HepG2 (cell line): ENCODE measurements at regions not wholly inside any gene's neighbourhood (a gene's known extent, or its start where the extent isn't known, plus 50 kb on each side); places are given as distances from the start of the nearest gene placed in this dataset.

ENCODE experiments used
- CEBPB ChIP-seq: IDR thresholded peaks from 2 replicates; pipeline ENCODE4 v1.6.1; 2011; ENCODE audit warnings: low read depth, low read length, improper control_type of control experiment, borderline replicate concordance
- MBNL3 ChIP-seq: fragments of 250-450 bp; sonication (Bioruptor Pico); conservative IDR thresholded peaks from 2 replicates; pipeline ENCODE4 v1.8.0; 2022; ENCODE audit warnings: mild to moderate bottlenecking, inconsistent platforms
- MIER3 ChIP-seq: IDR thresholded peaks from 2 replicates; pipeline ENCODE4 v1.6.1; 2016; ENCODE audit warnings: missing compliant biosample characterization, borderline replicate concordance
- NPAS2 ChIP-seq: sonication (generic); formaldehyde crosslinking; IDR thresholded peaks from 2 replicates; pipeline ENCODE4 v1.8.0; 2022; ENCODE audit warnings: mild to moderate bottlenecking, missing genetic modification reagents, borderline replicate concordance
- PRPF4 ChIP-seq: fragments of 200-400 bp; formaldehyde crosslinking; IDR thresholded peaks from 2 replicates; pipeline ENCODE4 v1.6.1; 2016; ENCODE audit warnings: low read length, low read depth; ENCODE audit not compliant: poor library complexity, severe bottlenecking
- RARA ChIP-seq: IDR thresholded peaks from 2 replicates; pipeline ENCODE4 v1.6.1; 2016; ENCODE audit warnings: missing genetic modification reagents, missing compliant biosample characterization
- RBFOX2 ChIP-seq: fragments of 200-400 bp; formaldehyde crosslinking; IDR thresholded peaks from 2 replicates; pipeline ENCODE4 v1.6.1; 2017; ENCODE audit warnings: low read depth, mild to moderate bottlenecking, low read length
- SMAD3 ChIP-seq: sonication (generic); formaldehyde crosslinking; IDR thresholded peaks from 2 replicates; pipeline ENCODE4 v1.4.0; 2020; ENCODE audit warnings: missing genetic modification reagents
- TAF15 ChIP-seq: fragments of 200-400 bp; formaldehyde crosslinking; IDR thresholded peaks from one replicate; pipeline ENCODE4 v1.6.1; 2018; ENCODE audit warnings: mild to moderate bottlenecking, low read depth, low read length; ENCODE audit not compliant: poor library complexity, severe bottlenecking
- TOE1 ChIP-seq: sonication (generic); formaldehyde crosslinking; IDR thresholded peaks from 2 replicates; pipeline ENCODE4 v1.4.0; 2020; ENCODE audit warnings: mild to moderate bottlenecking, missing genetic modification reagents
- YEATS2 ChIP-seq: sonication (generic); formaldehyde crosslinking; IDR thresholded peaks from 2 replicates; pipeline ENCODE4 v1.4.0; 2020; ENCODE audit warnings: missing genetic modification reagents, borderline replicate concordance
- ZBTB1 ChIP-seq: sonication (generic); formaldehyde crosslinking; IDR thresholded peaks from 2 replicates; pipeline ENCODE4 v1.4.0; 2020; ENCODE audit warnings: missing genetic modification reagents, borderline replicate concordance
- ZKSCAN5 ChIP-seq: sonication (generic); formaldehyde crosslinking; IDR thresholded peaks from 2 replicates; pipeline ENCODE4 v1.5.1; 2020; ENCODE audit warnings: mild to moderate bottlenecking, missing genetic modification reagents
- ZMYM4 ChIP-seq: sonication (generic); formaldehyde crosslinking; IDR thresholded peaks from 2 replicates; pipeline ENCODE4 v1.8.1; 2023; ENCODE audit warnings: mild to moderate bottlenecking, missing genetic modification reagents
- ZNF136 ChIP-seq: sonication (generic); formaldehyde crosslinking; IDR thresholded peaks from 2 replicates; pipeline ENCODE4 v1.8.1; 2022; ENCODE audit warnings: low read depth, mild to moderate bottlenecking, moderate library complexity, missing genetic modification reagents
- ZNF441 ChIP-seq: sonication (generic); formaldehyde crosslinking; IDR thresholded peaks from 2 replicates; pipeline ENCODE4 v1.7.0; 2021; ENCODE audit warnings: missing genetic modification reagents, borderline replicate concordance
- ZNF558 ChIP-seq: sonication (generic); formaldehyde crosslinking; IDR thresholded peaks from 2 replicates; pipeline ENCODE4 v1.9.0; 2022; ENCODE audit warnings: mild to moderate bottlenecking, missing genetic modification reagents, borderline replicate concordance
- ZNF567 ChIP-seq: sonication (generic); formaldehyde crosslinking; IDR thresholded peaks from 2 replicates; pipeline ENCODE4 v1.8.1; 2023; ENCODE audit warnings: mild to moderate bottlenecking, missing genetic modification reagents, borderline replicate concordance
- ZNF615 ChIP-seq: sonication (generic); formaldehyde crosslinking; IDR thresholded peaks from 2 replicates; pipeline ENCODE4 v1.5.0; 2020; ENCODE audit warnings: mild to moderate bottlenecking, missing genetic modification reagents, borderline replicate concordance
- ZNF703 ChIP-seq: sonication (generic); formaldehyde crosslinking; IDR thresholded peaks from 2 replicates; pipeline ENCODE4 v1.5.1; 2020; ENCODE audit warnings: missing genetic modification reagents, mild to moderate bottlenecking, moderate library complexity, borderline replicate concordance
- ZSCAN9 ChIP-seq: IDR thresholded peaks from 2 replicates; pipeline ENCODE4 v1.6.1; 2016; ENCODE audit warnings: borderline replicate concordance
- TF ChIP-seq, protein P1 (sequence below): sonication (generic); formaldehyde crosslinking; IDR thresholded peaks from 2 replicates; pipeline ENCODE4 v1.9.0; 2022; ENCODE audit warnings: missing genetic modification reagents, mild to moderate bottlenecking, borderline replicate concordance
- TF ChIP-seq, protein P2 (sequence below): sonication (generic); formaldehyde crosslinking; conservative IDR thresholded peaks from 2 replicates; pipeline ENCODE4 v1.4.0; 2020; ENCODE audit warnings: missing genetic modification reagents
- TF ChIP-seq, protein P3 (sequence below): sonication (generic); formaldehyde crosslinking; IDR thresholded peaks from 2 replicates; pipeline ENCODE4 v1.8.0; 2023; ENCODE audit warnings: mild to moderate bottlenecking, missing genetic modification reagents
- TF ChIP-seq, protein P4 (sequence below): IDR thresholded peaks from 2 replicates; pipeline ENCODE4 v1.6.1; 2016; ENCODE audit warnings: control low read depth

DNA sequence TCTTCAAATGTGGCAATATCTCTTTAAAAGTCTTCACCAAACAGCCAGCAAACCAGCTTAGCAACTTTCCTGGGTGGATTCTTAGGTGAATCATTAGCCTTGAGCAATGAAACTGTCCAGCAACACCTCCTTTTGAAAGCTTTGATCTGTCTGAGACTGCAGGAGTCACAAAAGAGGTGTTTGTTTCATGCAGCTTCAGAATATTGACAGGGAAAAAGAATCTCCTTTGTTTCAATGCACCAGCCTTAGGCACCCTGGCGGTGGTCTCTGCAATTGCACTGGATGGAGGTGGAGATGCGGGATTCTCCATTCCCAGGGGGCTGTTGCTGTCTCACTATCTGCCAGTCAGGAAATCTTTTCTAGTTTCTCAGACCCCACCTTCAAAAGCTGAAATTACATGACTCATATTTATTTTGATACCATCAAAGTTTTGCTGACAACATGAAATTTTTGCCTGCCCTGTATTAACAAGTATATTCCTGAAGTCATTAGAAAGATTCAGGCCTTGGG, 76.0 kb upstream of the DSG1 start (continued):
- TF ChIP-seq, protein P1, sequence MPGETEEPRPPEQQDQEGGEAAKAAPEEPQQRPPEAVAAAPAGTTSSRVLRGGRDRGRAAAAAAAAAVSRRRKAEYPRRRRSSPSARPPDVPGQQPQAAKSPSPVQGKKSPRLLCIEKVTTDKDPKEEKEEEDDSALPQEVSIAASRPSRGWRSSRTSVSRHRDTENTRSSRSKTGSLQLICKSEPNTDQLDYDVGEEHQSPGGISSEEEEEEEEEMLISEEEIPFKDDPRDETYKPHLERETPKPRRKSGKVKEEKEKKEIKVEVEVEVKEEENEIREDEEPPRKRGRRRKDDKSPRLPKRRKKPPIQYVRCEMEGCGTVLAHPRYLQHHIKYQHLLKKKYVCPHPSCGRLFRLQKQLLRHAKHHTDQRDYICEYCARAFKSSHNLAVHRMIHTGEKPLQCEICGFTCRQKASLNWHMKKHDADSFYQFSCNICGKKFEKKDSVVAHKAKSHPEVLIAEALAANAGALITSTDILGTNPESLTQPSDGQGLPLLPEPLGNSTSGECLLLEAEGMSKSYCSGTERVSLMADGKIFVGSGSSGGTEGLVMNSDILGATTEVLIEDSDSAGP, result peak; percentile 91
- TF ChIP-seq, protein P2, sequence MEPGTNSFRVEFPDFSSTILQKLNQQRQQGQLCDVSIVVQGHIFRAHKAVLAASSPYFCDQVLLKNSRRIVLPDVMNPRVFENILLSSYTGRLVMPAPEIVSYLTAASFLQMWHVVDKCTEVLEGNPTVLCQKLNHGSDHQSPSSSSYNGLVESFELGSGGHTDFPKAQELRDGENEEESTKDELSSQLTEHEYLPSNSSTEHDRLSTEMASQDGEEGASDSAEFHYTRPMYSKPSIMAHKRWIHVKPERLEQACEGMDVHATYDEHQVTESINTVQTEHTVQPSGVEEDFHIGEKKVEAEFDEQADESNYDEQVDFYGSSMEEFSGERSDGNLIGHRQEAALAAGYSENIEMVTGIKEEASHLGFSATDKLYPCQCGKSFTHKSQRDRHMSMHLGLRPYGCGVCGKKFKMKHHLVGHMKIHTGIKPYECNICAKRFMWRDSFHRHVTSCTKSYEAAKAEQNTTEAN, result no peak
- TF ChIP-seq ZNF558 (CRISPR knock-in tag) (no peak), MBNL3 (CRISPR knock-in tag) (no peak), PRPF4 (no peak), ZNF441 (CRISPR knock-in tag) (no peak), ZMYM4 (CRISPR knock-in tag) (peak; percentile 89), ZKSCAN5 (CRISPR knock-in tag) (no peak), RBFOX2 (0 out of 2 replicates have a peak, but pooled peaks have one; percentile 20), TAF15 (no peak), RARA (CRISPR knock-in tag) (peak; percentile 82), ZNF567 (CRISPR knock-in tag) (no peak), ZSCAN9 (0 out of 2 replicates have a peak, but pooled peaks have one; percentile 52), MIER3 (peak; percentile 76; the same call in 1 of the 2 replicates), TOE1 (CRISPR knock-in tag) (0 out of 2 replicates have a peak, but pooled peaks have one; percentile 5), YEATS2 (CRISPR knock-in tag) (no peak; the same call in 1 of the 2 replicates), ZBTB1 (CRISPR knock-in tag) (no peak), NPAS2 (CRISPR knock-in tag) (no peak), ZNF615 (CRISPR knock-in tag) (no peak), ZNF136 (no peak), SMAD3 (CRISPR knock-in tag) (peak; percentile 89), ZNF703 (CRISPR knock-in tag) (no peak), CEBPB (peak; percentile 76)
- TF ChIP-seq, protein P3, sequence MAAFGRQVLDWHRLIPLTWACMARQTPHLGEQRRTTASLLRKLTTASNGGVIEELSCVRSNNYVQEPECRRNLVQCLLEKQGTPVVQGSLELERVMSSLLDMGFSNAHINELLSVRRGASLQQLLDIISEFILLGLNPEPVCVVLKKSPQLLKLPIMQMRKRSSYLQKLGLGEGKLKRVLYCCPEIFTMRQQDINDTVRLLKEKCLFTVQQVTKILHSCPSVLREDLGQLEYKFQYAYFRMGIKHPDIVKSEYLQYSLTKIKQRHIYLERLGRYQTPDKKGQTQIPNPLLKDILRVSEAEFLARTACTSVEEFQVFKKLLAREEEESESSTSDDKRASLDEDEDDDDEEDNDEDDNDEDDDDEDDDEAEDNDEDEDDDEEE (CRISPR knock-in tag), result no peak
- TF ChIP-seq, protein P4, sequence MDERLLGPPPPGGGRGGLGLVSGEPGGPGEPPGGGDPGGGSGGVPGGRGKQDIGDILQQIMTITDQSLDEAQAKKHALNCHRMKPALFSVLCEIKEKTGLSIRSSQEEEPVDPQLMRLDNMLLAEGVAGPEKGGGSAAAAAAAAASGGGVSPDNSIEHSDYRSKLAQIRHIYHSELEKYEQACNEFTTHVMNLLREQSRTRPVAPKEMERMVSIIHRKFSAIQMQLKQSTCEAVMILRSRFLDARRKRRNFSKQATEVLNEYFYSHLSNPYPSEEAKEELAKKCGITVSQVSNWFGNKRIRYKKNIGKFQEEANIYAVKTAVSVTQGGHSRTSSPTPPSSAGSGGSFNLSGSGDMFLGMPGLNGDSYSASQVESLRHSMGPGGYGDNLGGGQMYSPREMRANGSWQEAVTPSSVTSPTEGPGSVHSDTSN (CRISPR knock-in tag), result peak; percentile 39; the same call in 1 of the 2 replicates
